WTC11 (cell line): ENCODE measurements at regions not wholly inside any gene's neighbourhood (a gene's known extent, or its start where the extent isn't known, plus 50 kb on each side); places are given as distances from the start of the nearest gene placed in this dataset.

Experiments
- ATAC-seq: fragments of 200-7000 bp; cut with Tn5 transposase; 2 replicates; pipeline ENCODE4 v1.10.0; 2021; ENCODE audit warnings: mild to moderate bottlenecking, moderate library complexity
- CTCF ChIA-PET: fragments of 300-600 bp; sonication (Branson Sonifier 250); formaldehyde crosslinking; loops from one replicate; lab custom pipeline; 2021; ENCODE audit warnings: antibody characterized with exemption; lab: Charles Lee
- POLR2A ChIA-PET: fragments of 350-600 bp; sonication (Branson Sonifier 250); formaldehyde crosslinking; loops from one replicate; lab custom pipeline; 2021; ENCODE audit warnings: antibody characterized with exemption; lab: Charles Lee
- DNase-seq: peaks from one replicate; pipeline ENCODE4 v3.0.0; 2021; ENCODE audit warnings: low spot score
- H3K27ac Mint-ChIP-seq: 2 replicates; pipeline ENCODE4 v1.8.0; 2021; ENCODE audit warnings: mixed read lengths
- H3K27me3 Mint-ChIP-seq: 2 replicates; pipeline ENCODE4 v1.8.0; 2021; ENCODE audit warnings: low read depth, mild to moderate bottlenecking, moderate library complexity, mixed read lengths
- H3K36me3 Mint-ChIP-seq: 2 replicates; pipeline ENCODE4 v1.8.0; 2021; ENCODE audit warnings: mixed read lengths
- H3K4me1 Mint-ChIP-seq: 2 replicates; pipeline ENCODE4 v1.8.0; 2022; ENCODE audit warnings: mixed read lengths
- H3K4me3 Mint-ChIP-seq: 2 replicates; pipeline ENCODE4 v1.8.0; 2021; ENCODE audit warnings: mild to moderate bottlenecking, moderate library complexity, mixed read lengths
- H3K9me3 Mint-ChIP-seq: 2 replicates; pipeline ENCODE4 v1.8.0; 2021; ENCODE audit warnings: mixed read lengths
- CDX4 ChIP-seq: fragments of 250-450 bp; sonication (Bioruptor Pico); IDR thresholded peaks from 2 replicates; pipeline ENCODE4 v1.9.0; 2021; ENCODE audit warnings: moderate library complexity, mild to moderate bottlenecking, inconsistent platforms, borderline replicate concordance
- CTCF ChIP-seq: fragments of 200-600 bp; IDR thresholded peaks from 2 replicates; pipeline ENCODE4 v1.8.0; 2022; ENCODE audit warnings: antibody characterized with exemption
- ELF4 ChIP-seq: sonication (generic); formaldehyde crosslinking; IDR thresholded peaks from 2 replicates; pipeline ENCODE4 v1.8.1; 2022; ENCODE audit warnings: low read depth, mild to moderate bottlenecking, moderate library complexity, missing genetic modification reagents
- FOXP4 ChIP-seq: sonication (generic); formaldehyde crosslinking; IDR thresholded peaks from 2 replicates; pipeline ENCODE4 v1.8.0; 2022; ENCODE audit warnings: mild to moderate bottlenecking, missing genetic modification reagents
- GTF2I ChIP-seq: fragments of 250-450 bp; sonication (Bioruptor Pico); conservative IDR thresholded peaks from 2 replicates; pipeline ENCODE4 v1.4.0; 2021; ENCODE audit warnings: mild to moderate bottlenecking
- IRF1 ChIP-seq: sonication (generic); formaldehyde crosslinking; IDR thresholded peaks from 2 replicates; pipeline ENCODE4 v1.8.0; 2023; ENCODE audit warnings: missing genetic modification reagents
- IRF2 ChIP-seq: sonication (generic); formaldehyde crosslinking; IDR thresholded peaks from 2 replicates; pipeline ENCODE4 v1.8.0; 2022; ENCODE audit warnings: low read depth, missing genetic modification reagents, borderline replicate concordance
- MYBL2 ChIP-seq: sonication (generic); formaldehyde crosslinking; IDR thresholded peaks from 2 replicates; pipeline ENCODE4 v1.8.1; 2023; ENCODE audit warnings: mild to moderate bottlenecking, moderate library complexity, missing genetic modification reagents
- NR1H2 ChIP-seq: sonication (generic); formaldehyde crosslinking; IDR thresholded peaks from 2 replicates; pipeline ENCODE4 v1.9.0; 2021; ENCODE audit warnings: mild to moderate bottlenecking, moderate library complexity, missing genetic modification reagents
- OVOL2 ChIP-seq: fragments of 250-450 bp; sonication (Bioruptor Pico); IDR thresholded peaks from 2 replicates; pipeline ENCODE4 v1.9.0; 2021; ENCODE audit warnings: mild to moderate bottlenecking, borderline replicate concordance
- PRDM15 ChIP-seq: sonication (generic); formaldehyde crosslinking; IDR thresholded peaks from 2 replicates; pipeline ENCODE4 v1.8.0; 2022; ENCODE audit warnings: missing genetic modification reagents
- PRRX2 ChIP-seq: fragments of 250-450 bp; sonication (Bioruptor Pico); IDR thresholded peaks from 2 replicates; pipeline ENCODE4 v1.8.0; 2021; ENCODE audit warnings: mild to moderate bottlenecking
- RELA ChIP-seq: sonication (generic); formaldehyde crosslinking; IDR thresholded peaks from 2 replicates; pipeline ENCODE4 v1.8.1; 2022; ENCODE audit warnings: missing genetic modification reagents, mild to moderate bottlenecking, borderline replicate concordance
- SMAD3 ChIP-seq: sonication (generic); formaldehyde crosslinking; IDR thresholded peaks from 2 replicates; pipeline ENCODE4 v1.8.0; 2022; ENCODE audit warnings: missing genetic modification reagents, mild to moderate bottlenecking, borderline replicate concordance
- STAT6 ChIP-seq: sonication (generic); formaldehyde crosslinking; conservative IDR thresholded peaks from 2 replicates; pipeline ENCODE4 v1.8.1; 2023; ENCODE audit warnings: mild to moderate bottlenecking, low read depth, missing genetic modification reagents, moderate library complexity
- ZNF138 ChIP-seq: sonication (generic); formaldehyde crosslinking; conservative IDR thresholded peaks from 2 replicates; pipeline ENCODE4 v1.8.1; 2022; ENCODE audit warnings: mild to moderate bottlenecking, moderate library complexity, missing genetic modification reagents
- ZNF416 ChIP-seq: fragments of 250-450 bp; sonication (Bioruptor Pico); IDR thresholded peaks from 2 replicates; pipeline ENCODE4 v1.9.0; 2021; ENCODE audit warnings: mild to moderate bottlenecking, inconsistent platforms
- ZNF512 ChIP-seq: sonication (generic); formaldehyde crosslinking; IDR thresholded peaks from 2 replicates; pipeline ENCODE4 v1.8.1; 2022; ENCODE audit warnings: missing genetic modification reagents, borderline replicate concordance
- ZNF532 ChIP-seq: fragments of 250-450 bp; sonication (Bioruptor Pico); IDR thresholded peaks from 2 replicates; pipeline ENCODE4 v1.9.0; 2021; ENCODE audit warnings: mild to moderate bottlenecking, borderline replicate concordance

GRCh38 chr5:30100929-30101328, 1092.6 kb upstream of the CDH6 start:
- no peak overlapping the region for H3K4me3 Mint-ChIP-seq
- H3K27me3 Mint-ChIP-seq, result no peaks in the 10 kb centered on the region; the same call in 1 of the 2 replicates
- H3K4me1 Mint-ChIP-seq, result peaks cover 31% of the 10 kb centered on the region
- ATAC-seq (no peak), DNase-seq (no peak)
- CTCF ChIA-PET, result no interaction called here
- no peaks in the 10 kb centered on the region for H3K36me3 Mint-ChIP-seq
- H3K27ac Mint-ChIP-seq, result no peak overlapping the region
- POLR2A ChIA-PET, result no interaction called here
- no peaks in the 10 kb centered on the region for H3K9me3 Mint-ChIP-seq
- TF ChIP-seq ZNF416 (CRISPR knock-in tag) (no peak), ZNF512 (CRISPR knock-in tag) (no peak), CTCF (no peak), IRF1 (CRISPR knock-in tag) (no peak), SMAD3 (CRISPR knock-in tag) (no peak), MYBL2 (CRISPR knock-in tag) (no peak), STAT6 (CRISPR knock-in tag) (no peak), PRDM15 (CRISPR knock-in tag) (no peak), ELF4 (CRISPR knock-in tag) (no peak), RELA (CRISPR knock-in tag) (no peak), ZNF138 (no peak), CDX4 (CRISPR knock-in tag) (no peak), NR1H2 (CRISPR knock-in tag) (no peak), PRRX2 (CRISPR knock-in tag) (no peak), ZNF532 (no peak), GTF2I (CRISPR knock-in tag) (no peak), FOXP4 (CRISPR knock-in tag) (no peak), OVOL2 (CRISPR knock-in tag) (no peak), IRF2 (CRISPR knock-in tag) (no peak)
